NCI-H2171 treated with DMSO at 0.1 percent for 48 hours (cell line): ENCODE measurements at regions not wholly inside any gene's neighbourhood (a gene's known extent, or its start where the extent isn't known, plus 50 kb on each side); places are given as distances from the start of the nearest gene placed in this dataset.
"Not testable (repeated sequence)": the region's sequence is repeated elsewhere in the genome, so short reads cannot be mapped to it uniquely, and the experiment has no call there.

Experiments
- DNase-seq: peaks from one replicate; lab custom pipeline; 2025; lab: John Stamatoyannopoulos, UW

GRCh38 chr12:47409310-47409987 lies 296.4 kb downstream of the RPAP3 start:
- no peak for DNase-seq

GRCh38 chr12:47408171-47408871 lies 297.5 kb downstream of the RPAP3 start:
- DNase-seq = no peak

GRCh38 chr12:47407463-47408129 lies 298.2 kb downstream of the RPAP3 start:
- DNase-seq = no peak

GRCh38 chr12:47403681-47404080 lies 302.1 kb downstream of the RPAP3 start:
- DNase-seq = no peak

GRCh38 chr12:47401196-47401595 lies 304.6 kb downstream of the RPAP3 start:
- DNase-seq = not testable (repeated sequence)

GRCh38 chr12:47400266-47400665 lies 305.6 kb downstream of the RPAP3 start:
- no peak for DNase-seq

GRCh38 chr12:47397664-47398281 lies 308.1 kb downstream of the RPAP3 start:
- DNase-seq = no peak

GRCh38 chr12:47396902-47397663 lies 308.7 kb downstream of the RPAP3 start:
- DNase-seq = no peak

GRCh38 chr12:47394070-47394469 lies 311.8 kb downstream of the RPAP3 start:
- no peak for DNase-seq

GRCh38 chr12:47393403-47393790 lies 312.4 kb downstream of the RPAP3 start:
- no peak for DNase-seq

- DNase-seq = no peak
Measured at GRCh38 chr12:47391566-47391965, 311.8 kb upstream of the AMIGO2 start.

GRCh38 chr12:47388712-47389111 lies 309.0 kb upstream of the AMIGO2 start:
- no peak for DNase-seq

- DNase-seq = no peak
Measured at GRCh38 chr12:47387994-47388393, 308.2 kb upstream of the AMIGO2 start.

- DNase-seq = no peak
Measured at GRCh38 chr12:47385653-47386052, 305.9 kb upstream of the AMIGO2 start.

- no peak for DNase-seq
Measured at GRCh38 chr12:47383942-47384341, 304.2 kb upstream of the AMIGO2 start.

- DNase-seq = no peak
Measured at GRCh38 chr12:47382305-47382704, 302.5 kb upstream of the AMIGO2 start.

- no peak for DNase-seq
Measured at GRCh38 chr12:47378907-47379306, 299.1 kb upstream of the AMIGO2 start.

GRCh38 chr12:47378222-47378582 lies 298.4 kb upstream of the AMIGO2 start:
- no peak for DNase-seq

GRCh38 chr12:47377414-47378221 lies 297.9 kb upstream of the AMIGO2 start:
- no peak for DNase-seq

- no peak for DNase-seq
Measured at GRCh38 chr12:47376927-47377326, 297.2 kb upstream of the AMIGO2 start.

- DNase-seq = no peak
Measured at GRCh38 chr12:47373554-47374150, 293.9 kb upstream of the AMIGO2 start.
